ENCODE measurements at regions not wholly inside any gene's neighbourhood (a gene's known extent, or its start where the extent isn't known, plus 50 kb on each side); places are given as distances from the start of the nearest gene placed in this dataset.

DNA sequence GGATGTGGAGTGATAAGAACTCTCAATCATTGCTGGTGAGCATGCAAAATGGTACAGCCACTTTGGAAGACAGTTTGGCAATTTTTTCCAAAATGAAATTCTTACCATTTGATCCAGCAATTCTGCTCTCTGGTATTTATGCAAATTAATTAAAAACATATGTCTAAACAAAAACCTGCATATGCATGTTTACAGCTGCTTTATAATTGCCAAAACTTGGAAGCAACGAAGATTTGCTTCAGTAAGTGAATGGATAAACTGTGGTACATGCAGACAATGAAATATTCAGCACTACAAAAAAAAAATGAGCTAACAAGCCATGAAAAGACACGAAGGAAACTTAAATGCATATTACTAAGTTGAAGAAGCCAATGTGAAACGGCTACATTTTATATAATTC is 55.5 kb upstream of the SMLR1 start:
- CTCF ChIA-PET, result no interaction called here
- TF ChIP-seq, protein P1, sequence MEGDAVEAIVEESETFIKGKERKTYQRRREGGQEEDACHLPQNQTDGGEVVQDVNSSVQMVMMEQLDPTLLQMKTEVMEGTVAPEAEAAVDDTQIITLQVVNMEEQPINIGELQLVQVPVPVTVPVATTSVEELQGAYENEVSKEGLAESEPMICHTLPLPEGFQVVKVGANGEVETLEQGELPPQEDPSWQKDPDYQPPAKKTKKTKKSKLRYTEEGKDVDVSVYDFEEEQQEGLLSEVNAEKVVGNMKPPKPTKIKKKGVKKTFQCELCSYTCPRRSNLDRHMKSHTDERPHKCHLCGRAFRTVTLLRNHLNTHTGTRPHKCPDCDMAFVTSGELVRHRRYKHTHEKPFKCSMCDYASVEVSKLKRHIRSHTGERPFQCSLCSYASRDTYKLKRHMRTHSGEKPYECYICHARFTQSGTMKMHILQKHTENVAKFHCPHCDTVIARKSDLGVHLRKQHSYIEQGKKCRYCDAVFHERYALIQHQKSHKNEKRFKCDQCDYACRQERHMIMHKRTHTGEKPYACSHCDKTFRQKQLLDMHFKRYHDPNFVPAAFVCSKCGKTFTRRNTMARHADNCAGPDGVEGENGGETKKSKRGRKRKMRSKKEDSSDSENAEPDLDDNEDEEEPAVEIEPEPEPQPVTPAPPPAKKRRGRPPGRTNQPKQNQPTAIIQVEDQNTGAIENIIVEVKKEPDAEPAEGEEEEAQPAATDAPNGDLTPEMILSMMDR (IDR thresholded peaks at IDR 0.05), result no peak
- DNase-seq (no peak), ATAC-seq (ENCODE audit: poor library complexity) (no peak)
- Mint-ChIP-seq H3K36me3 (ENCODE audit: low read depth) (no peaks in the 10 kb centered on the region), H3K4me1 (ENCODE audit: low read depth) (peaks cover 6% of the 10 kb centered on the region), H3K27me3 (no peaks in the 10 kb centered on the region), H3K9me3 (no peaks in the 10 kb centered on the region), H3K4me3 (no peak overlapping the region), H3K27ac (no peak overlapping the region)
- Histone ChIP-seq H3K27ac (ENCODE audit: low read depth in 1 of 2, low read length in 2 of 2) (no peak overlapping the region), H3K4me3 (ENCODE audit: low read length) (no peak overlapping the region), H3K9me3 (ENCODE audit: control insufficient read depth in 1 of 2, insufficient read depth in 1 of 2, low read length in 2 of 2) (no peaks in the 10 kb centered on the region), H3K4me1 (ENCODE audit: insufficient read depth, low read length) (no peaks in the 10 kb centered on the region), H3K36me3 (ENCODE audit: insufficient read depth, low read length) (no peaks in the 10 kb centered on the region), H3K27me3 (ENCODE audit: control insufficient read depth in 1 of 2, insufficient read depth in 2 of 2, low read length in 2 of 2) (no peaks in the 10 kb centered on the region)
- POLR2A ChIA-PET, result no interaction called here
- intact Hi-C loops (cut with DNase I, micrococcal nuclease), result no loop called here

DNA sequence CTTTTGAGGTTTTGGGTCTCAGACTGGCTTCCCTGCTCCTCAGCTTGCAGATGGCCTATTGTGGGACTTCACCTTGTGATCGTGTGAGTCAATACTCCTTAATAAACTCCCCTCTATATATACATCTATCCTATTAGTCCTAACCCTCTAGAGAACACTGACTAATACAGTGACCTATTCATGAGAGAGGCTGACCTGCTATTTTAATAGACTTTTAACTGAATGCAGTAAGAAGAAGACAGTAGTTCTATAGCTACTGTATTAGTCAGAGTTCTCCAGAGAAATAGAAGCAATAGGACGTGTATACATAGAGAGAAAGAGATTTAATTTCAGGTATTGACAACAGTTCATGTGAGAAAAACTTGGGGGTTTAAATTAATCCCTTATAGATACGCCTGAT is 53.3 kb upstream of the SMLR1 start:
- no peaks in the 10 kb centered on the region for H3K27me3 ChIP-seq (ENCODE audit: control insufficient read depth in 1 of 2, insufficient read depth in 2 of 2, low read length in 2 of 2)
- no peaks in the 10 kb centered on the region for H3K9me3 ChIP-seq (ENCODE audit: control insufficient read depth in 1 of 2, insufficient read depth in 1 of 2, low read length in 2 of 2)
- Mint-ChIP-seq H3K27me3 (no peaks in the 10 kb centered on the region), H3K4me3 (no peak overlapping the region), H3K9me3 (no peaks in the 10 kb centered on the region), H3K36me3 (ENCODE audit: low read depth) (no peaks in the 10 kb centered on the region), H3K4me1 (ENCODE audit: low read depth) (peaks cover 18% of the 10 kb centered on the region), H3K27ac (no peak overlapping the region)
- DNase-seq (no peak), ATAC-seq (ENCODE audit: poor library complexity) (no peak)
- ChIA-PET CTCF (interaction anchor here (0.7 kb wide), 1 partner anchor 18 kb away, joined by 3 read pairs; no protein-coding TSS in a partner anchor), POLR2A (no interaction called here)
- H3K27ac ChIP-seq (ENCODE audit: low read depth in 1 of 2, low read length in 2 of 2), result no peak overlapping the region
- intact Hi-C loops (cut with DNase I, micrococcal nuclease), result no loop called here
- H3K4me1 ChIP-seq (ENCODE audit: insufficient read depth, low read length), result no peaks in the 10 kb centered on the region
- TF ChIP-seq, protein P1 (IDR thresholded peaks at IDR 0.05), result no peak
- no peak overlapping the region for H3K4me3 ChIP-seq (ENCODE audit: low read length)
- H3K36me3 ChIP-seq (ENCODE audit: insufficient read depth, low read length), result no peaks in the 10 kb centered on the region

DNA sequence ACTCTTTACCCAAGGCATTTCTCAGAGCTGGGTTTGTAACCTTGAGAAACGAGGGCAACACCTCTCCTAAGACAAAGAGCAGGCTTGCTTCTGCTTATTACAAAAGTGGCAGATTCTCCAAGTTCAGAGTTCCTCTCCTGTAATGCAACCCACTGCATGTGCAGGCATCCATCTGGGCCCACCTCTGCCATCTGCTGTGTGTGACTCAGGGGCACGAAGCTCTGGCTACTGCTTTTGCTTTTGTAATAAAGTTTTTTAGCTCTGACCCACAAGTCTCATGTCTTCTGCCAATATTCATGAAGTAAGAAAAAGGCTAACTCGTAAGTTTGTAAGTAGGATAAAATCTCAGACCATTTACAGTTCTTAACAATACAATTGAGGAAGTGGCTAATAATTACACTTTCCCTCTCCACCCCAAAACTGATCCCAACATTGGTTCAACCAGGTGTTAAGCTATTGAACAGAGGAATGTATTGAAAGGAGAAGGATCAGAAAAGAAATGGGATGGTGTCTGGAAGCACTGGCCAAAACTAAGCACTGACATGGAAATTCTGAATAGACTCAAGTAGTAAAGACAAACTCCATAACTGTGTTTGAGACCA is 51.7 kb upstream of the SMLR1 start:
- H3K36me3 Mint-ChIP-seq (ENCODE audit: low read depth), result no peaks in the 10 kb centered on the region
- H3K9me3 Mint-ChIP-seq, result peaks cover 5% of the 10 kb centered on the region
- peaks cover 35% of the 10 kb centered on the region for H3K4me1 Mint-ChIP-seq (ENCODE audit: low read depth)
- DNase-seq (no peak), ATAC-seq (ENCODE audit: poor library complexity) (no peak)
- POLR2A ChIA-PET, result no interaction called here
- no peaks in the 10 kb centered on the region for H3K27me3 Mint-ChIP-seq
- no peaks in the 10 kb centered on the region for H3K27me3 ChIP-seq (ENCODE audit: control insufficient read depth in 1 of 2, insufficient read depth in 2 of 2, low read length in 2 of 2)
- H3K4me1 ChIP-seq (ENCODE audit: insufficient read depth, low read length), result no peaks in the 10 kb centered on the region
- intact Hi-C loops (cut with DNase I, micrococcal nuclease), result no loop called here
- CTCF ChIA-PET, result no interaction called here
- H3K36me3 ChIP-seq (ENCODE audit: insufficient read depth, low read length), result no peaks in the 10 kb centered on the region
- no peak overlapping the region for H3K4me3 ChIP-seq (ENCODE audit: low read length)
- no peak overlapping the region for H3K27ac ChIP-seq (ENCODE audit: low read depth in 1 of 2, low read length in 2 of 2)
- TF ChIP-seq, protein P1 (IDR thresholded peaks at IDR 0.05), result no peak
- no peak overlapping the region for H3K27ac Mint-ChIP-seq
- no peaks in the 10 kb centered on the region for H3K9me3 ChIP-seq (ENCODE audit: control insufficient read depth in 1 of 2, insufficient read depth in 1 of 2, low read length in 2 of 2)
- no peak overlapping the region for H3K4me3 Mint-ChIP-seq

Measured in CD4-positive, alpha-beta T cell (primary cell).